GM19455 (cell line): ENCODE measurements at regions not wholly inside any gene's neighbourhood (a gene's known extent, or its start where the extent isn't known, plus 50 kb on each side); places are given as distances from the start of the nearest gene placed in this dataset.

ENCODE experiments used
- ATAC-seq: cut with Tn5 transposase; IDR thresholded peaks from one replicate; pipeline ENCODE4 v1.9.1; 2021; ENCODE audit not compliant: unreplicated experiment

- ATAC-seq = no peak
Measured at GRCh38 chr5:37921452-37921851, 81.6 kb upstream of the GDNF start.

- no peak for ATAC-seq
Measured at GRCh38 chr5:37918424-37918823, 78.6 kb upstream of the GDNF start.

GRCh38 chr5:37916525-37916924 is 76.7 kb upstream of the GDNF start:
- no peak for ATAC-seq

GRCh38 chr5:37915097-37915736 is 75.4 kb upstream of the GDNF start:
- ATAC-seq = peak; percentile 70

GRCh38 chr5:37909610-37910266 is 69.9 kb upstream of the GDNF start:
- peak; percentile 83 for ATAC-seq

GRCh38 chr5:37906416-37906815 is 66.6 kb upstream of the GDNF start:
- no peak for ATAC-seq

- no peak for ATAC-seq
Measured at GRCh38 chr5:37905230-37905629, 65.4 kb upstream of the GDNF start.

GRCh38 chr5:37902323-37902722 is 62.5 kb upstream of the GDNF start:
- ATAC-seq = no peak

- ATAC-seq = no peak
Measured at GRCh38 chr5:37900692-37901091, 60.9 kb upstream of the GDNF start.

GRCh38 chr5:37899037-37899436 is 59.2 kb upstream of the GDNF start:
- ATAC-seq = no peak

GRCh38 chr5:37896159-37896558 is 56.3 kb upstream of the GDNF start:
- no peak for ATAC-seq

GRCh38 chr5:37893434-37894134 is 53.7 kb upstream of the GDNF start:
- ATAC-seq = no peak

GRCh38 chr5:37892586-37892985 is 52.7 kb upstream of the GDNF start:
- ATAC-seq = no peak

- ATAC-seq = no peak
Measured at GRCh38 chr5:37891832-37892231, 52.0 kb upstream of the GDNF start.

- no peak for ATAC-seq
Measured at GRCh38 chr5:37889612-37890317, 49.9 kb upstream of the GDNF start.
